ENCODE measurements at regions not wholly inside any gene's neighbourhood (a gene's known extent, or its start where the extent isn't known, plus 50 kb on each side); places are given as distances from the start of the nearest gene placed in this dataset.

DNA sequence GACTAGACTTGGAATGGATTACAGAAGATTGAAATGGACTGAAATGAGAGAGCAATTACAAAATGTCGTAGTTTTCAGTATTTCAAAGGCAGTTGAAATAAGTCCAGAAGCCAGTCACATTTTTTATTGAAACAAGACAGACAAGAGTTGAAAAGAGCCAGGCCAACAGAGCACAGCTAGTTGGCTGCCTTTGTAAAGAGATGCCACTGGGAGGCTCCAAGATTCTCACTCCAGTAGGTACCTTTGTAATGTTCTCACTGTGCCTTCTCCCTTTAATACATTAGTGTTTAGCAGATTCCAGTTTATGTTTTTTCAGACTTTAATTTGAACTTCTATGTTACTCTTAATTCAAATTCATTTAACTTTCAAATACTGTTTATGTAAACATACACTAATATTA is 234.8 kb downstream of the DSEL start:
- no peak overlapping the region for H3K9ac ChIP-seq (ENCODE audit: low read length)
- intact Hi-C loops (cut with micrococcal nuclease): no loop called here
- H3K4me2 ChIP-seq (ENCODE audit: low read length): no peak overlapping the region
- DNase-seq (ENCODE audit: low read depth, low spot score): no peak
- no peaks in the 10 kb centered on the region for H3K4me1 ChIP-seq (ENCODE audit: control insufficient read depth in 1 of 2, insufficient read depth in 2 of 2, low read length in 2 of 2)
- H3K9me3 ChIP-seq (ENCODE audit: control insufficient read depth in 1 of 2, insufficient read depth in 1 of 2, low read depth in 1 of 2, low read length in 2 of 2): peaks cover 14 to 27% of the 10 kb centered on the region in 2 experiments; a peak in 2 of 4 replicates
- ChIA-PET RAD21 (ENCODE audit: low non-redundant PET in 1 of 2, low total read pairs in 2 of 2, uncharacterized antibody in 2 of 2, unreplicated experiment in 2 of 2) (no interaction called here), CTCF (no interaction called here), POLR2A (no interaction called here)
- H3K36me3 ChIP-seq (ENCODE audit: control insufficient read depth in 1 of 2, insufficient read depth in 2 of 2, low read length in 2 of 2): no peaks in the 10 kb centered on the region
- no peak for TF ChIP-seq JUND (IDR thresholded peaks at IDR 0.05)
- TF ChIP-seq REST (IDR thresholded peaks at IDR 0.05; ENCODE audit: low read depth): no peak
- TF ChIP-seq, protein P1, sequence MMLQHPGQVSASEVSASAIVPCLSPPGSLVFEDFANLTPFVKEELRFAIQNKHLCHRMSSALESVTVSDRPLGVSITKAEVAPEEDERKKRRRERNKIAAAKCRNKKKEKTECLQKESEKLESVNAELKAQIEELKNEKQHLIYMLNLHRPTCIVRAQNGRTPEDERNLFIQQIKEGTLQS (IDR thresholded peaks at IDR 0.05): no peak
- no peak for TF ChIP-seq CEBPB (IDR thresholded peaks at IDR 0.05; ENCODE audit: low read depth)
- no peak for TF ChIP-seq RAD21 (IDR thresholded peaks at IDR 0.05; ENCODE audit: low read depth)
- no peak for TF ChIP-seq ELF1 (IDR thresholded peaks at IDR 0.05; ENCODE audit: borderline replicate concordance, low read depth)
- no peak for TF ChIP-seq EZH2phosphoT487 (IDR thresholded peaks at IDR 0.05; ENCODE audit: borderline replicate concordance)
- H4K20me1 ChIP-seq (ENCODE audit: insufficient read depth): no peaks in the 10 kb centered on the region
- no peak overlapping the region for H3K27ac ChIP-seq (ENCODE audit: low read depth, low read length)
- H2AFZ ChIP-seq (ENCODE audit: low read depth, low read length, poor library complexity, severe bottlenecking): no peak overlapping the region
- H3K4me3 ChIP-seq (replicated peaks in 1 of 2; ENCODE audit: low read depth in 1 of 2, low read length in 2 of 2): no peak overlapping the region
- no peaks in the 10 kb centered on the region for H3K79me2 ChIP-seq (ENCODE audit: insufficient read depth, low read length)
- H3K9me2 ChIP-seq (ENCODE audit: insufficient read depth): no peaks in the 10 kb centered on the region
- no TSS peak for BruUV-seq (replicated peaks)
- no peaks in the 10 kb centered on the region for H3K27me3 ChIP-seq (ENCODE audit: insufficient read depth, low read length)
- no peak for ATAC-seq

All from HCT116 (cell line).